Erythroblast (primary cell): ENCODE measurements at regions not wholly inside any gene's neighbourhood (a gene's known extent, or its start where the extent isn't known, plus 50 kb on each side); places are given as distances from the start of the nearest gene placed in this dataset.

Experiments used
- GATA1 ChIP-seq: IDR thresholded peaks from 2 replicates; pipeline ENCODE4 v1.6.1; 2011; ENCODE audit warnings: low read depth, mild to moderate bottlenecking, control low read depth, low read length, moderate library complexity
- POLR2A ChIP-seq: IDR thresholded peaks from 2 replicates; pipeline ENCODE4 v1.6.1; 2011; ENCODE audit warnings: mild to moderate bottlenecking, low read length

DNA sequence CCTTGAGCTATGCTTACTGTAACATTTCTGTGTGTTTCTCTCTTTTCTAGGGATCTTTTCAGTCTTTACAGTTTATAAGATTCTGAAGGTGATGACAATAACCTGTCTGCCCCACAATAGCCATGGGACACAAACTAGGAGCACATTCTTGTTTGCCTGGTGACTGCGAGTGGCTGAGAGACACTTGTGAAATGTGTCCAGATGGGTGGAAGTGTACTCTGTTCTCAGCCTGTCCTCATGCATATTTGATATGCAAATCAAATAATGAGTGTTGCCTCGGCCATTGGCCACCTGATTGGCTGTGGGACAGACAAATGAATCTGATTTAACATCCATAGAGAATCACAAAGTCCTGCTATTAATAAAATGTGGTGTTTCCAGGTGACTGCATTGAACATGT, 246.2 kb downstream of the HNMT start:
- TF ChIP-seq POLR2A (no peak), GATA1 (no peak)
